ENCODE measurements at regions not wholly inside any gene's neighbourhood (a gene's known extent, or its start where the extent isn't known, plus 50 kb on each side); places are given as distances from the start of the nearest gene placed in this dataset.

- TF ChIP-seq EZH2phosphoT487 (IDR thresholded peaks at IDR 0.05; ENCODE audit: borderline replicate concordance, low read length), result no peak
- no peak for TF ChIP-seq CTCF (conservative IDR thresholded peaks at IDR 0.05; ENCODE audit: low read depth, low read length)
These were observed 263.2 kb downstream of the GAS1 start for GRCh38 chr9:86684148-86684547.

All from PC-3 (cell line).